ENCODE measurements at regions not wholly inside any gene's neighbourhood (a gene's known extent, or its start where the extent isn't known, plus 50 kb on each side); places are given as distances from the start of the nearest gene placed in this dataset.
A peak's percentile ranks its signal among the peaks of the same experiment; 100 is the strongest.
"Not testable (repeated sequence)": the region's sequence is repeated elsewhere in the genome, so short reads cannot be mapped to it uniquely, and the experiment has no call there.

GRCh38 chr6:85357651-85358050, 92.2 kb upstream of the NT5E start:
- no peak for DNase-seq

- not testable (repeated sequence) for DNase-seq
Observed at GRCh38 chr6:85356743-85357142, 93.1 kb upstream of the NT5E start.

GRCh38 chr6:85355816-85356215, 94.1 kb upstream of the NT5E start:
- DNase-seq, result no peak

GRCh38 chr6:85354761-85355618, 94.9 kb upstream of the NT5E start:
- DNase-seq, result peak in 45 of 56 donors; percentile 1 to 74 (median 24)

- DNase-seq, result no peak
Observed at GRCh38 chr6:85353012-85353411, 96.9 kb upstream of the NT5E start.

GRCh38 chr6:85348643-85349042, 101.2 kb upstream of the NT5E start:
- no peak for DNase-seq

GRCh38 chr6:85347812-85348211, 102.1 kb upstream of the NT5E start:
- no peak for DNase-seq

GRCh38 chr6:85346196-85346595, 103.7 kb upstream of the NT5E start:
- no peak for DNase-seq

- DNase-seq, result no peak
Observed at GRCh38 chr6:85344996-85345395, 104.9 kb upstream of the NT5E start.

- DNase-seq, result no peak
Observed at GRCh38 chr6:85343428-85343827, 106.5 kb upstream of the NT5E start.

GRCh38 chr6:85329196-85329595, 120.7 kb upstream of the NT5E start:
- no peak for DNase-seq

- DNase-seq, result not testable (repeated sequence)
Observed at GRCh38 chr6:85325811-85326210, 124.1 kb upstream of the NT5E start.

GRCh38 chr6:85323435-85324040, 126.3 kb upstream of the NT5E start:
- DNase-seq, result peak in 45 of 56 donors; percentile 1 to 84 (median 32)

GRCh38 chr6:85322446-85323105, 127.3 kb upstream of the NT5E start:
- no peak for DNase-seq

- no peak for DNase-seq
Observed at GRCh38 chr6:85321906-85322305, 128.0 kb upstream of the NT5E start.

- DNase-seq, result no peak
Observed at GRCh38 chr6:85314586-85314985, 135.3 kb upstream of the NT5E start.

GRCh38 chr6:85300581-85300980, 149.3 kb upstream of the NT5E start:
- DNase-seq, result no peak

- DNase-seq, result no peak
Observed at GRCh38 chr6:85298553-85298952, 151.3 kb upstream of the NT5E start.

GRCh38 chr6:85291326-85291725, 158.6 kb upstream of the NT5E start:
- DNase-seq, result no peak

GRCh38 chr6:85287654-85288053, 162.2 kb upstream of the NT5E start:
- DNase-seq, result no peak

- no peak for DNase-seq
Observed at GRCh38 chr6:85287158-85287557, 162.7 kb upstream of the NT5E start.

GRCh38 chr6:85286507-85286906, 163.4 kb upstream of the NT5E start:
- DNase-seq, result not testable (repeated sequence)
